H1 (cell line): ENCODE measurements at regions not wholly inside any gene's neighbourhood (a gene's known extent, or its start where the extent isn't known, plus 50 kb on each side); places are given as distances from the start of the nearest gene placed in this dataset.

Experiments
- POLR2A ChIP-seq, 2 experiments: IDR thresholded peaks; 1 replicate in 1 of 2; 2 replicates in 1 of 2; pipeline ENCODE4 v1.6.1; 2011; ENCODE audit warnings: low read depth in 2 of 2, low read length in 2 of 2, mild to moderate bottlenecking in 2 of 2; ENCODE audit errors: control extremely low read depth in 1 of 2
- SIRT6 ChIP-seq: IDR thresholded peaks from one replicate; pipeline ENCODE4 v1.7.1; 2012; ENCODE audit warnings: low read length, inconsistent platforms
- SP1 ChIP-seq: IDR thresholded peaks from 2 replicates; pipeline ENCODE4 v1.6.1; 2011; ENCODE audit warnings: low read depth, low read length
- SRF ChIP-seq: IDR thresholded peaks from 2 replicates; pipeline ENCODE4 v1.6.1; 2011; ENCODE audit warnings: mild to moderate bottlenecking, low read depth, low read length, moderate library complexity

DNA sequence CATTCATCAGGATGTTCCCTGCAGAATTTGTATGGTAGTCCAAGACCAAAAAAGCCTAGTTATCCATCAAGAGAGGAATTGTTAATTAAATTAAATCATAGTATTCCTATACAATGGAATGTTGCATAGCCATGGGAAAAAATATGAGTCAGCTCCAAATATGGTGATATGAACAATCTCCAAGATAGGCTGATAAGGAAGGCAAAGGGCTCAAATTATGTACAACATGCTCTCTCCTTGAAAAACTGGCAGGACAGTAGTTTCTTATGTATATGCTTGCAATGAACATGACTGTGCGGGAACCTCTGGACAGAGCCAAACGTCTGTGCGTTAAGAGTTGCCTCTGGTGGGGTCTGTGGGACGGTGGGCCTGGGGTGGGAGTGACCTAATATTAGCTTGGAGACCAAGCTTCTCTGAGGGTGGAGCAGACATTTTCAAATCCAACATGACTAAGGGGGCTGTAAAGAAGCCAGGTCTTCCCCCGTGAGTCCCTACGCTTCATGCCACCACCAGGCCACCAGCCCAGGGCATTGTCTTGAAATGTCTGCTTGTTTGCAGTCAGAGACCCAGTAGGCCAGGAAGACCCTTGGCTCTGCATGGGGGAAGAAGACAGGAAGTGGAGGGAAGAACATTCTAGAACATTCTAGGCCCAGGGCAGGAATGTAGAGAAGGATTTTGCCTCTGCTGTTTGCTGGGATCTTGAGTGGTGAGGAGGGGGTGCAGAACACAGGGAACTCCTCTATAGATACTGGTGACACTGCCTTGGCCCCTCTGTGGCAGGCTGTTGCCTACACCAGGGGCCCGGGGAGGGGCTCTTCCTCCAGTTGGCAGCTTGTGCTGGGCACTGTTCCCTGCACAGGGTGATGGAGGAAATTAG lies 244.0 kb upstream of the HS6ST1 start (continued):
- TF ChIP-seq SP1 (no peak), POLR2A (IDR thresholded peaks at IDR 0.05; ENCODE audit: control extremely low read depth in 1 of 2, low read depth in 2 of 2, low read length in 2 of 2) (no peak), SIRT6 (no peak), SRF (no peak)
